Hepatocyte (in vitro differentiated cells): ENCODE measurements at regions not wholly inside any gene's neighbourhood (a gene's known extent, or its start where the extent isn't known, plus 50 kb on each side); places are given as distances from the start of the nearest gene placed in this dataset.

Experiments
- DNase-seq: peaks from one replicate; pipeline ENCODE4 v3.0.0-alpha.2; 2016; ENCODE audit warnings: low spot score
- H2AFZ ChIP-seq: fragments of 200-600 bp; sonication (generic); 2 replicates; pipeline ENCODE4 v1.6.0; 2016; ENCODE audit warnings: antibody characterized with exemption, mild to moderate bottlenecking
- H3K27ac ChIP-seq: fragments of 200-600 bp; sonication (generic); 2 replicates; pipeline ENCODE4 v1.5.1; 2016; ENCODE audit warnings: mild to moderate bottlenecking
- H3K27me3 ChIP-seq: fragments of 200-600 bp; sonication (generic); 2 replicates; pipeline ENCODE4 v1.6.1; 2016
- H3K36me3 ChIP-seq: fragments of 200-600 bp; sonication (generic); replicated peaks from 2 replicates; pipeline ENCODE4 v1.5.1; 2016; ENCODE audit warnings: low read depth; ENCODE audit not compliant: insufficient read depth
- H3K4me1 ChIP-seq: fragments of 200-600 bp; sonication (generic); 2 replicates; pipeline ENCODE4 v1.5.1; 2016; ENCODE audit warnings: mild to moderate bottlenecking, moderate library complexity; ENCODE audit not compliant: insufficient read depth
- H3K4me2 ChIP-seq: fragments of 200-600 bp; sonication (generic); 2 replicates; pipeline ENCODE4 v1.6.0; 2016
- H3K4me3 ChIP-seq: fragments of 200-600 bp; sonication (generic); 2 replicates; pipeline ENCODE4 v1.5.1; 2016; ENCODE audit warnings: mild to moderate bottlenecking
- H3K79me2 ChIP-seq: fragments of 200-600 bp; sonication (generic); 2 replicates; pipeline ENCODE4 v1.6.0; 2017; ENCODE audit warnings: mild to moderate bottlenecking
- H3K9me2 ChIP-seq: fragments of 200-600 bp; sonication (generic); replicated peaks from 2 replicates; pipeline ENCODE4 v1.6.0; 2017; ENCODE audit warnings: mild to moderate bottlenecking; ENCODE audit not compliant: insufficient read depth
- H3K9me3 ChIP-seq: fragments of 200-600 bp; sonication (generic); 2 replicates; pipeline ENCODE4 v1.5.1; 2016; ENCODE audit warnings: low read depth, mild to moderate bottlenecking
- H4K20me1 ChIP-seq: fragments of 200-600 bp; sonication (generic); 2 replicates; pipeline ENCODE4 v1.6.0; 2016; ENCODE audit warnings: mild to moderate bottlenecking; ENCODE audit not compliant: insufficient read depth, poor library complexity, severe bottlenecking
- CTCF ChIP-seq: fragments of 200-600 bp; sonication (generic); IDR thresholded peaks from 2 replicates; pipeline ENCODE4 v1.5.1; 2016; ENCODE audit warnings: antibody characterized with exemption, mild to moderate bottlenecking; ENCODE audit not compliant: poor library complexity
- EZH2 ChIP-seq: fragments of 200-600 bp; sonication (generic); IDR thresholded peaks from 2 replicates; pipeline ENCODE4 v1.6.1; 2016; ENCODE audit warnings: antibody characterized with exemption, mild to moderate bottlenecking, borderline replicate concordance
- EZH2phosphoT487 ChIP-seq: fragments of 200-600 bp; sonication (generic); IDR thresholded peaks from one replicate; pipeline ENCODE4 v1.6.1; 2018; ENCODE audit warnings: antibody characterized with exemption, mild to moderate bottlenecking, low read depth, moderate library complexity; ENCODE audit not compliant: unreplicated experiment, severe bottlenecking
- WGBS: methylation state at CpG from one replicate; pipeline ENCODE4 v1.1.6; 2016; ENCODE audit warnings: low lambda C conversion rate; ENCODE audit errors: missing lambda C conversion rate; 5-methylcytosine and 5-hydroxymethylcytosine counted together

GRCh38 chr4:52420330-52420729 is 238.8 kb downstream of the USP46 start:
- Histone ChIP-seq H3K4me3 (no peak overlapping the region), H3K27me3 (no peaks in the 10 kb centered on the region), H3K36me3 (no peaks in the 10 kb centered on the region), H2AFZ (no peak overlapping the region), H3K9me2 (no peaks in the 10 kb centered on the region), H3K4me1 (no peaks in the 10 kb centered on the region), H3K4me2 (no peak overlapping the region), H3K27ac (no peak overlapping the region), H3K79me2 (no peaks in the 10 kb centered on the region), H4K20me1 (no peaks in the 10 kb centered on the region), H3K9me3 (no peaks in the 10 kb centered on the region)
- no peak for DNase-seq
- WGBS, result 94% methylated on average over 5 of the region's 5 CpGs
- no peak for TF ChIP-seq EZH2phosphoT487
- no peak for TF ChIP-seq CTCF
- no peak for TF ChIP-seq EZH2

DNA sequence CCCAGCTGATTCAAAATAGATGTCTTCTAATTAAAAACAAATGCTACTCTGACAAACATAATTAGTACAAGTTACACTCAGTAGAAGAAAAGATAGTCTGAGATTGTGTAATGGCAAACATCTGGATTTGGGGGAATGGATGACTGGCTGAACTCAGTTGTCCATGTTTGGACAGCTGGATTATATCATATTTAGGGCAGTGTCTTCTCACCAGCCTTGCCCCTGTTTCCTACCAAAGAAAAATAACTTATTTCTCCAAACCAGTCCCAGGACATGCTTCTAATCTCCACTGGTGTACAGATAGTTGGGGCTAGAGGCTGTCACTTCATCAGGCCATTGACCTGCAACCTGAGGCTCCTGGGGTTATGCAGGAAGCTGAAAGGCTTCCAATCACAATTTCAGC is 237.3 kb downstream of the USP46 start:
- no peaks in the 10 kb centered on the region for H3K4me1 ChIP-seq
- H3K9me3 ChIP-seq, result no peaks in the 10 kb centered on the region
- no peak overlapping the region for H3K4me2 ChIP-seq
- no peaks in the 10 kb centered on the region for H4K20me1 ChIP-seq
- H3K27ac ChIP-seq, result no peak overlapping the region
- no peak overlapping the region for H3K4me3 ChIP-seq
- no peak overlapping the region for H2AFZ ChIP-seq
- H3K79me2 ChIP-seq, result no peaks in the 10 kb centered on the region
- no peaks in the 10 kb centered on the region for H3K36me3 ChIP-seq
- H3K27me3 ChIP-seq, result no peaks in the 10 kb centered on the region
- TF ChIP-seq CTCF, result no peak
- TF ChIP-seq EZH2, result no peak
- TF ChIP-seq EZH2phosphoT487, result no peak
- no peak for DNase-seq
- no peaks in the 10 kb centered on the region for H3K9me2 ChIP-seq

GRCh38 chr4:52423967-52424366 is 235.1 kb downstream of the USP46 start:
- TF ChIP-seq EZH2phosphoT487, result no peak
- TF ChIP-seq EZH2, result no peak
- TF ChIP-seq CTCF, result no peak
- Histone ChIP-seq H3K4me3 (no peak overlapping the region), H3K9me2 (no peaks in the 10 kb centered on the region), H3K36me3 (no peaks in the 10 kb centered on the region), H3K27me3 (no peaks in the 10 kb centered on the region), H3K4me2 (no peak overlapping the region), H3K79me2 (no peaks in the 10 kb centered on the region), H3K27ac (no peak overlapping the region), H2AFZ (no peak overlapping the region), H4K20me1 (no peaks in the 10 kb centered on the region), H3K9me3 (no peaks in the 10 kb centered on the region), H3K4me1 (no peaks in the 10 kb centered on the region)
- DNase-seq, result no peak
- 86% methylated on average over 4 of the region's 4 CpGs for WGBS

DNA sequence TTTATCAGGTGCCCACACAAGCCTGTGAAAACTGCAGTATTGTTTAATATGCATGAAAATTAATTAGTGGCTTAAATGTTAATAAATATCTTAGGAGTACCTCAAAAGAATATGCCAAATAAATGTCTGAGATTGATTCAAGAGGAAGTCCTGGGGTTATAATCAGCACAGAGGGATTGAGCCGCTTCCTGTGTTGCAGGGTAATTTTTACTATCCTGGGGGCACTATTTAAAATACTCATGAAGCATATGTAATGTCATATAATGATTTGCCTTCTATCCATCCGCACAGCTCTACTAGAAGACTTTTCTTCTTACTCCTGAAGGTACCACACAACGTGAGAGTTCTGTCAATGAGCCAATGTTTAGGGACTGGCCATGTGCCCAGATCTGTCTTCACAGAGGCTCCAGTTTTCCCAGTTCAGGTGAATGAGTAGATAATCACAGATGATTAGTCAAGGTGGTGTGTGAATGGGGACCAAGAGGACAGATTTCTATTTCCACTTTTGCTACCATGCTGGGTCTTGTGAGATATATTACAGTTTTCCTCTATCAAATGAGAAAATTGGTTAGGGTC is 233.3 kb downstream of the USP46 start:
- Histone ChIP-seq H3K79me2 (no peaks in the 10 kb centered on the region), H3K4me3 (no peak overlapping the region), H4K20me1 (no peaks in the 10 kb centered on the region), H3K9me2 (no peaks in the 10 kb centered on the region), H3K4me1 (no peaks in the 10 kb centered on the region), H3K27ac (no peak overlapping the region), H3K36me3 (no peaks in the 10 kb centered on the region), H3K27me3 (no peaks in the 10 kb centered on the region), H3K9me3 (no peaks in the 10 kb centered on the region), H2AFZ (no peak overlapping the region), H3K4me2 (no peak overlapping the region)
- DNase-seq, result no peak
- no peak for TF ChIP-seq EZH2phosphoT487
- TF ChIP-seq EZH2, result no peak
- TF ChIP-seq CTCF, result no peak
- WGBS, result 84% methylated on average over 3 of the region's 3 CpGs
